ENCODE measurements at regions not wholly inside any gene's neighbourhood (a gene's known extent, or its start where the extent isn't known, plus 50 kb on each side); places are given as distances from the start of the nearest gene placed in this dataset.

DNA sequence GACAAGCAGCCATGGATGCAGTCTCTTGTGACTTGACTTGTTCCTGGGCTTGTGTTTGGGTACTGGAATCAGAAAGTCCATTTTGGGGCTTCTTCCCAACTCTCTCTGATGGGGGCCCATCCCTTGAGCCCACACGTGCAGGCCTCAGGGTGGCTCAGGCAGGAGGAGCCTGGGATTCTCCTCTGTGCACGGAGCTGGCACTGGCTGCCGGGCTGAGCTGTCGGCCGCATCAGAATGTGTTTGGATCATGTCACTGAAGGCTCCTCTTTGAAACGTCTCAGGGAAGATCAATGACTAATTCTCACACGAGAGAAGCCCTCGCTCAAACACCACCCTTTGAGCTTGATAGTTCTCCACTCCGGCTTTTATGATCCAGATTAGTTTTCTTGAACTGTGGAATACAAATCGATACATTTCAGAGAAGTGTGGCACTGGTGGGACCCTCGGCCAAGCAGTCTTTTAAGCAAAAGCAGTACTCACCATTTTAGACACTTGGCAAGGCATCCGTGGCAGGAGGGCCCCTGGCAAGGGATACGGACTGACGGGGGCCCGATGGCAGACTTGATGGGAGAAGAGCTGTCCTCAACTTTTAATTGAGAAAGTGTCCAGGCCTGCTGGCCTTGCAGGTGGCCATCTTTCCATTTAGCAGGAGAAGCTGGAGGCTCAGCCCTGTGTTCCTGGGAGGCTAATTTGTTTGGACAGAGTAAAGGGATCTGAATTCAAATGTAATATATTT, 220.7 kb upstream of the C1orf174 start:
- no peak for DNase-seq
- no peak for TF ChIP-seq GATA1 (IDR thresholded peaks at IDR 0.05; ENCODE audit: low read depth, low read length)
- no peak for TF ChIP-seq POLR2A (IDR thresholded peaks at IDR 0.05; ENCODE audit: low read length)

DNA sequence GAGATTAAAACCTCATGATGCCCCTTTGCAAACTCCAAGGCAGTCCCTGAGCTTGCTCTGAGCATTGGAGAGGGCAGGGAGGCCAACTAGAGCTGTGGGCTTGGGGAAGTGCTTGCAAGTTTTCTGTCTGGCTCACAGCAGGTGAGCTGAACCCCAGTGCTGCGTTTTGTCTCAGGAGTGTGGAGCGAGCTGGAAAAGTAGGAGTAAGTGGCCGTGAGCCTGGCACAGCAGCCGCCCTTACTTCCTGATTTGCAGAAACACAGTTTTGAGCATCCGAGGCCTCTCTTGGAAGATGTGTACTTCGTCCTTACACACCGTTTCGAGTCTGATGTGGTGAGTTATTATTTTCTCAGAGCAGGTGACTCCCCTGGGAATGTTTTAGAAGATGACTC, 221.2 kb upstream of the C1orf174 start:
- TF ChIP-seq GATA1 (IDR thresholded peaks at IDR 0.05; ENCODE audit: low read depth, low read length) (no peak), POLR2A (IDR thresholded peaks at IDR 0.05; ENCODE audit: low read length) (no peak)
- DNase-seq = no peak

GRCh38 chr1:4121834-4122512, 221.9 kb upstream of the C1orf174 start:
- no peak for TF ChIP-seq POLR2A (IDR thresholded peaks at IDR 0.05; ENCODE audit: low read length)
- TF ChIP-seq GATA1 (IDR thresholded peaks at IDR 0.05; ENCODE audit: low read depth, low read length) = no peak
- DNase-seq = no peak

DNA sequence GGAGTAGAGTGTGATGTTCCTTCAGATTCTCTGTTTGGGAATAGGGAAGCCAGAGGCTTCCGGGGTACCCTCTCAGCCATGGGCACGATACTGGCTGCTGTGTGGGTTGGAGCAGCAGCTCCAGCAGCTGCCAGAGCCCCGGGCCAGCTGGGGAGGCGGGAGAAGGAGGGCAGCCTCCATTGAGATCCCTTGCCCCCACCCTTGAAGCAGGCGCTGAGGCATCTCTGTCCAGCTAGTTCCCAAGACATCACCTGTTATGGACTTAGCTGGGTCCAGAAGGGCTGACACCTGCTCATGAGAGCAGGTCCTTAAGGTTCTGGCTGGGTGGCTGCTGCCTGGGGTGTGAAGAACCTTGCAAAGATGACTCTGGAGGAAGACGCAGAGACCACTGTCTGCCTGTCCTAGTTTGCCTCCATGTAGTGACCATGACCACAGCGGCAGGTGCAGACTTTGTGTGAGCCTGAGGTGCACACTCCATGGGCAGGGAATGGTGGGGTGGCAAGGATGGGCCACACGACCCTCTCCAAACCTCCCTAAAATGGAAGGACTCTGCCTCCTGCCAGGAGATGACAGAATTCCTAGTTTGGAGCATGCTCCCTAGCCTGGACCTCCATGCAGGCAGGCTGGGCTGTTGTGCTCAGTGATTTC, 222.6 kb upstream of the C1orf174 start:
- no peak for TF ChIP-seq GATA1 (IDR thresholded peaks at IDR 0.05; ENCODE audit: low read depth, low read length)
- TF ChIP-seq POLR2A (IDR thresholded peaks at IDR 0.05; ENCODE audit: low read length) = no peak
- no peak for DNase-seq

DNA sequence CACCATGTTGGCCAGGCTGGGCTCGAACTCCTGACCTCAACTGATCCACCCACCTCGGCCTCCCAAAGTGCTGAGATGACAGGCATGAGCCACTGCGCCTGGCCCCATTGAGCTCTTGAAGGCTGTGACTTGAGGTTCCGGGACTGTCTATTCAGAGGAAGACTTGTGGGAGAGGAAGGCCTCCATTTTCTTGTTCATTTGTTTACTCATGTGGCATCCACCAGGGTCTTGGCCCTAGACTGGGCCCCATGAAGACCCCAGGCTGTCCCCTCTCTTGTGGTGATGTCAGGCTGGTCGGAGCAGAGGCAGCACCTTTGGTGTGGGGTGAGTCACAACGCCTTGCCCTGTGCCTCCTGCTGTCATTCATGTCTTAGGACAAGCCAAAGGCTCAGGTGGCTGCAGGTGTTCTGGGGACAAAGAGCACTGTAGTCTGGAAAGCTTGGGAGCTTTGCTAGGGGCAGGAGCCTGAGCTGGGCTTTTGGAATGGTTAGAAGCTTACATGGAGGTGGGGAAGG, 224.6 kb upstream of the C1orf174 start:
- no peak for TF ChIP-seq GATA1 (IDR thresholded peaks at IDR 0.05; ENCODE audit: low read depth, low read length)
- DNase-seq = no peak

- no peak for DNase-seq
- TF ChIP-seq GATA1 (IDR thresholded peaks at IDR 0.05; ENCODE audit: low read depth, low read length) (no peak), POLR2A (IDR thresholded peaks at IDR 0.05; ENCODE audit: low read length) (no peak)
Measured at GRCh38 chr1:4126251-4126650, 226.2 kb upstream of the C1orf174 start.

DNA sequence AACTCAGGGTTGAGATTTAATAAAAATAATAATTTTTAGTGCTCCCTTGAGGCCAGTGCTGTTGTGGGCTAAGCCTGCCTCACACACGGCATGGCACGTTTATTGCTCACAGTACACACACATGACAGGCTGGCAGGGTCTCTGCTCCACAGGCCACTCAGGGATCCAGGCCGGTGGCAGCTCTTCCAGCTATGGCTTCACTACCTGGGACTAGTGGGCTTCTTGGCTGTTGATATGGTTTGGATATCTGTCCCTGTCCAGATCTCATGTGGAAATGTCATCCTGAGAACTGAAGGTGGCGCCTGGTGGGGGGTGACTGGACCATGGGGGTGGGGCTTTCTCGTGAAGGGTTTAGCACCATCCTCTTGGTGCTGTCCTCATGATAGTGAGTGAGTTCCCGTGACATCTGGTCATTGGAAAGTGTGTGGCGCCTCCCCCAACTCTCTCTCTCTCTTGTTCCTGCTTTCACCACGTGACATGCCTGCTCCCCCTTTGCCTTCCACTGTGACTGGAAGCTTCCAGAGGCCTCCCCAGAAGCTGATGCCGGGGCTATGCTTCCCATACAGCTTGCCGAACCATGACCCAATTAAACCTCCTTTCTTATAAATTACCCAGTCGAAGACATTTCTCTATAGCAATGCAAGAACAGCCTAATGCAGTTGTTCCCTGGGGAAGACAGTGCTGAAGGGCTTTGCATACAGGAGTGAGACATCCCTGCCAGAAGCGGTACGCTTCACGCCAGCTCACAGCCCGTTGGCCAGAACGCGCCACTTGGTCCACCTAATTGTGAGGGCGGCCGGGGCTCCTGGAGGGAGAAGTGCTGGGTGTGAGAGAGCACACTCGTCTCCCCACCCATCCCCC, 226.9 kb upstream of the C1orf174 start:
- no peak for TF ChIP-seq POLR2A (IDR thresholded peaks at IDR 0.05; ENCODE audit: low read length)
- no peak for TF ChIP-seq GATA1 (IDR thresholded peaks at IDR 0.05; ENCODE audit: low read depth, low read length)

GRCh38 chr1:4127592-4128140, 227.6 kb upstream of the C1orf174 start:
- DNase-seq = no peak
- no peak for TF ChIP-seq GATA1 (IDR thresholded peaks at IDR 0.05; ENCODE audit: low read depth, low read length)
- TF ChIP-seq POLR2A (IDR thresholded peaks at IDR 0.05; ENCODE audit: low read length) = no peak

More for the DNA sequence above, 226.9 kb upstream of the C1orf174 start:
- DNase-seq = no peak

DNA sequence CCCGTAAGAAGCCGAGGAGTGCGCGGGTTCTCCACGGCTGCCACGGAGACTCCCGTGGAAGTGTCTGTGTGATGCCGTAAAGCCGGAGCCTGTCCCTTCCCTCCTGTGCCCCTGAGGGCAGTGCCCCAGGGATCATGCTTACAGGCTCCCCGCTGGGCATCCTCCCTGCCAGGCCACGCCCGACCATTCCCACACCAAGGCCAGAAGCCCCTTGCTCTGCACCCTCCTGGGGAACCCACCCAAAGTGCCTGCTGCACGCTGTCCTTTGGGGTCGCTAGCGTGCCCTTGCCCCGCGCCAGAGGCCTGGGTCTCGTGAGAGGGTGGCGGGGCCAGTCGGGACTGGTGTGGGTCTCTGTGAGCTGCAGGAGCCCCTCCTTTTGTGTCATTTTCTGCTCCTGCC, 228.5 kb upstream of the C1orf174 start:
- no peak for DNase-seq
- no peak for TF ChIP-seq POLR2A (IDR thresholded peaks at IDR 0.05; ENCODE audit: low read length)
- TF ChIP-seq GATA1 (IDR thresholded peaks at IDR 0.05; ENCODE audit: low read depth, low read length) = no peak

- DNase-seq = no peak
- TF ChIP-seq POLR2A (IDR thresholded peaks at IDR 0.05; ENCODE audit: low read length) = no peak
- TF ChIP-seq GATA1 (IDR thresholded peaks at IDR 0.05; ENCODE audit: low read depth, low read length) = no peak
Measured at GRCh38 chr1:4129693-4130092, 229.6 kb upstream of the C1orf174 start.

DNA sequence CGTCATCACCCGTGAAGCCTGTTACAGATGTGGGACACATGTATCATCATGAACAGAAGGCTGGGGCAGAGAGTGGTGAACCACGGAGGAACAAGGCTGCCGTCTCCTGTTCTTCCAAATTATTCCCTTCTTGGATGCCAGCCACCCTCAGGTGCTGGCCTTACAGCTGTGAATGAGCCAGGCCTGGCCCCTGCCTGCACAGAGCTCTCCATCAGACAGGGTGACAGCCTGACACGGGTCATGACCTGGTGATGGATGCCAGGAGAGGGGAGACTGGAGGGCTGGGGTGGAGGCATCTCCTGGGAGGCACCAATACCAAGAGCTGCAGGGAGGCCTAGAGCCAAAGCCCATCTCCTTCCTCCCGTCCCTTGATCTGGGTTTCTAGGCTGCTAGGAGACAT, 230.0 kb upstream of the C1orf174 start:
- no peak for TF ChIP-seq GATA1 (IDR thresholded peaks at IDR 0.05; ENCODE audit: low read depth, low read length)
- TF ChIP-seq POLR2A (IDR thresholded peaks at IDR 0.05; ENCODE audit: low read length) = no peak

GRCh38 chr1:4131734-4132133, 231.7 kb upstream of the C1orf174 start:
- no peak for DNase-seq
- TF ChIP-seq POLR2A (IDR thresholded peaks at IDR 0.05; ENCODE audit: low read length) (no peak), GATA1 (IDR thresholded peaks at IDR 0.05; ENCODE audit: low read depth, low read length) (no peak)

More for the DNA sequence above, 230.0 kb upstream of the C1orf174 start:
- DNase-seq = no peak

All from erythroblast (primary cell).